ENCODE measurements at regions not wholly inside any gene's neighbourhood (a gene's known extent, or its start where the extent isn't known, plus 50 kb on each side); places are given as distances from the start of the nearest gene placed in this dataset.
"Not testable (repeated sequence)": the region's sequence is repeated elsewhere in the genome, so short reads cannot be mapped to it uniquely, and the experiment has no call there.

GRCh38 chr15:38115121-38115520, 137.5 kb upstream of the SPRED1 start:
- no peak for DNase-seq (ENCODE audit: low read depth in 2 of 3, low spot score in 2 of 3)

DNA sequence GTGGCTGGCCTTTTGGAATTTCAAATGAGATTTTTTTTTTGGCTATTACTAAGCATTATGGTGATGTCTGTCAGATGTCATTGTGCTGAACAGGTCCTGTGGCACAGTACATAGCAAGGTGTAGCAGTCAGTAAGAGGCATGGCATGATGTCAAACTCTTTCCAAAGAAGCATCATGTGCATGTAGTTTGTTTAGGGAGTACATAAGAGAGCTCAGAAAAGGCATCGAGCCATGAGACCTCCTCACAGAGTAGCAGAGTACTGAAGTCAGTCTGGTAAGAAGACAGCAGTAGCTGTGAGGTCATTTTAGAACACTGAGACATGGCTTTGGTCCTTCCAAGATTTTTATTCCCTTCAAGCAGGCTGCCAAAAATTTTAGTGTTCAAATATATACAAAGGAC, 134.9 kb upstream of the SPRED1 start:
- DNase-seq (ENCODE audit: low read depth in 2 of 3, low spot score in 2 of 3): no peak

- not testable (repeated sequence) for DNase-seq (ENCODE audit: low read depth in 2 of 3, low spot score in 2 of 3)
Observed at GRCh38 chr15:38119865-38120264, 132.8 kb upstream of the SPRED1 start.

GRCh38 chr15:38127306-38127771, 125.3 kb upstream of the SPRED1 start:
- DNase-seq (ENCODE audit: low read depth in 2 of 3, low spot score in 2 of 3): peak in 2 of 3 donors; percentile 4 to 5

DNA sequence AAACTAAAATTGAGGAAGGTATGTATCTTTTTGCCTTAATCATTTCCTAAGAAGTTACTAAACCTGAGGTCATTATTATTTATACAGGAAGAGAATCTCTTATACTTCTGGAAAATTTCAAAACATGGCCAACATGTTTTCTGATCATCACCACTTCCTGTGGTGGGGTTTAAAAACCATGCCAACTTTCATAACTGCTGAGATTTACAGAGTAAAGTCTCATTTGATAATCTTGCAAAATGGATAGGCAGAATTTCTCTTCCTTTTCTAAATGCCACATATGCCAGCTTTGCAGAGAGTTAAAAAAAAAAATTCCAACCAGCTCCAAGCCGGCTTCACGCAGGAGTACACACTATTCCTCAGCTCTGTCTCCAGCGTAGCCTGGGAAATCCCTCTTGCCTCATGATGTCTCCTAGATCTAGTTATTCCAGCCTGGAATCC, 124.3 kb upstream of the SPRED1 start:
- DNase-seq (ENCODE audit: low read depth in 2 of 3, low spot score in 2 of 3): peak in 1 of 3 donors; percentile 22

DNA sequence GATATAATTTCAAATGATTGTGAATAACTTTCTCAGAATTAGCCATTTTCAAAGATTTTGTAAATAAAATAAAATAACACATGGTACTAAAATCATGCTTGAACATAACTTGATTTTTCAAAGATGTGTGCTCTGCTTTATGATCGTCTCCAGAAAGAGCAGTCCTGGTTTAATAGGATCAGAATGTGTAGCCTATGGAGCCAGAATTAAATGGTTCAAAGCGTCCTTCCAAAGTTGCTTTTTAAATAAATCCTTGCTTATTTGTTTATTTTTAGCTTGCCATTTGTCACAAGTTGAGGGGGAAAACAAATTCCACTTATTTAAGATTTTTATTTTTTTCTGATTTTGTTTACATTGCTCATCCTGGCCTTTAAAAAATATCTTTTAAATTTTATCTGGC, 123.7 kb upstream of the SPRED1 start:
- no peak for DNase-seq (ENCODE audit: low read depth in 2 of 3, low spot score in 2 of 3)

DNA sequence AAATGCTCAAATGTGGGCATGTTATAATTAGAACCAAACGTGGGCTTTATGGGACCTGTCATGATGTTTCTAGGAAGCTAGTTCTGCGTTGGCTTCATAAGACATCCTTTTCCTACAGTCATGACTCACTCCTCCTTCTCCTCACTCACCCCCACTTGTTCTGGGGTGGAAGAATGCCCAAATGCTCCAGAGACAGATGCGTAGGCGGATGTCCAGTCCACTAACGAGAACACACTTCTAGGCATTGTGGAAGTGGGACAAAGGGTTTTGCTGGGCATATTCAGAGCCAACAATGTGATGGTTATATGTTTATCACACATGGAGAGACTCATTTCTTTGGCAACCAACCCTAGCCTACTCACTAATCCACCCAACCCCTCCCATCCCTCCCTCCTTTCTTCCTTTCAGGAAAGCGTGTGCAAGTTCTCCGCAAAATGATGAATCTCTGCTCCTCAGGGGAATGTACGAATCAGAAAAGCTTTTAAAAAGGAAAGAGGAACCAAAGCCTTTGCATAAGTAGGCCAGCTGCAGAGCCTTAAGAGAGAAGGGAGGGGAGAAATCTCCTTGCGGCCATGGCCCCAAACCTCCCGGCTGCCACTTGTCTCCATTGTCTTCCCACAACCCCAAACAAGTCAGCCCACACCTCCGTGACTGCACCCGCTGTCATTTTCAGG, 123.0 kb upstream of the SPRED1 start:
- DNase-seq (ENCODE audit: low read depth in 2 of 3, low spot score in 2 of 3): peak in 2 of 3 donors; percentile 20 to 43

- no peak for DNase-seq (ENCODE audit: low read depth in 2 of 3, low spot score in 2 of 3)
Observed at GRCh38 chr15:38130205-38130567, 122.5 kb upstream of the SPRED1 start.

DNA sequence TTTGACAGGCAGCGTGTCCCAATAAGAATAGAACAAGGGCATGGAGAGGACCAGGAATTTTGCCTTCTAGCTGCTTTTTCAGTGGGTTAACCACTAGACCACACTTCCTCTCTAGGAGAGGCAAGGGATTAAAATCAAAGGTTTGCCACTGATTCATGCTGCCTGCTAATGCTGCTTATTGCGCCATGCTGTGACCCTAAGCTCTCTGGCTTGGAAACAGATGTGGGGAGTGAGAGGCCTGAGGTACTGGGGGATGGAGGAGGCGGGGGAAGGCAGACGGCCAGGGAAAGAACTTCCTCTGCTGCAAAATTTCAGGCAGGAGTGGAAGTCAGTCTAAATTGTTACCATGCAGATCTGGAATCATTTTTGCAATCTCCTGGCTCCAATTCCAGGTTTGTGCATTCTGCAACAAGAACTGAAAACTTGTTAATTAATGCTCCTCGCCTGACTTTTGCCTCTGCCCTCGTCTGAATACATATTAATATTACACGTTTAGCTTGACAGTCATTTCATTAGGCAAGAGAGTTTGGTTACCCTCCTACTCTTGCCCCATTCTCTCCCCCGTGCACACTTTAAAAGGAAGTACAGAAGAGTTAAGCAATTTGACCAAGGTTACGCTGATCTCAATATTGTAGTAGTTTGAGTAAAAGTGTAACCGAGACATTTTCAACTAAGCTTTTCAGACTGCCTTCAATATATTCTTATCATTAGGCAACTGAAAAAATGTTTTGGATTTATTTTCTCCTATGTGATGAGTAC, 121.7 kb upstream of the SPRED1 start:
- DNase-seq (ENCODE audit: low read depth in 2 of 3, low spot score in 2 of 3): no peak

- DNase-seq (ENCODE audit: low read depth in 2 of 3, low spot score in 2 of 3): peak in 2 of 3 donors; percentile 11 to 48
Observed at GRCh38 chr15:38134252-38134651, 118.4 kb upstream of the SPRED1 start.

GRCh38 chr15:38142195-38142594, 110.4 kb upstream of the SPRED1 start:
- not testable (repeated sequence) for DNase-seq (ENCODE audit: low read depth in 2 of 3, low spot score in 2 of 3)

GRCh38 chr15:38144921-38145320, 107.7 kb upstream of the SPRED1 start:
- no peak for DNase-seq (ENCODE audit: low read depth in 2 of 3, low spot score in 2 of 3)

- no peak for DNase-seq (ENCODE audit: low read depth in 2 of 3, low spot score in 2 of 3)
Observed at GRCh38 chr15:38145651-38146111, 107.0 kb upstream of the SPRED1 start.

GRCh38 chr15:38147246-38147645, 105.4 kb upstream of the SPRED1 start:
- DNase-seq (ENCODE audit: low read depth in 2 of 3, low spot score in 2 of 3): no peak

- DNase-seq (ENCODE audit: low read depth in 2 of 3, low spot score in 2 of 3): no peak
Observed at GRCh38 chr15:38148471-38148870, 104.2 kb upstream of the SPRED1 start.

- no peak for DNase-seq (ENCODE audit: low read depth in 2 of 3, low spot score in 2 of 3)
Observed at GRCh38 chr15:38149315-38149714, 103.3 kb upstream of the SPRED1 start.

DNA sequence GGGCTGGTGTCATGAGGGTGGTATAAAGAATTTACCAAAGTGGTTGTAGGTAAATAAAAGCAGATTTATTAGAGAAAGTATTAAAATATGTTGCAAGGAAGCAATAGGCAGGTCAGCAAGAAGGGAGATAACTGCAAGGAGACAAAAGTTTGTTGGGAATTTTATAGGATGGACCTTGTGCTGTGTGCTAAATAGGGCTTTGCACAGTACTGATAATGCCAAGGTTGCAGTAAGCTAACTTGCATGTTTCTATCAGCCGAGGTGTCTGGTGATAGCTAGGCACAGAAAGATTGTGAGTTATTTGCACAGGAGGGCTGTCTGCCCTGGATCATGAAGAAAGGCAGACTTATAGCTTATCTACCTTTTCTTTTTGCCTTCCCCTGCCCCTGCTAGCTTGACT, 102.5 kb upstream of the SPRED1 start:
- no peak for DNase-seq (ENCODE audit: low read depth in 2 of 3, low spot score in 2 of 3)

GRCh38 chr15:38150794-38151193, 101.8 kb upstream of the SPRED1 start:
- no peak for DNase-seq (ENCODE audit: low read depth in 2 of 3, low spot score in 2 of 3)

- peak in 1 of 3 donors; percentile 5 for DNase-seq (ENCODE audit: low read depth in 2 of 3, low spot score in 2 of 3)
Observed at GRCh38 chr15:38153781-38154180, 98.9 kb upstream of the SPRED1 start.

DNA sequence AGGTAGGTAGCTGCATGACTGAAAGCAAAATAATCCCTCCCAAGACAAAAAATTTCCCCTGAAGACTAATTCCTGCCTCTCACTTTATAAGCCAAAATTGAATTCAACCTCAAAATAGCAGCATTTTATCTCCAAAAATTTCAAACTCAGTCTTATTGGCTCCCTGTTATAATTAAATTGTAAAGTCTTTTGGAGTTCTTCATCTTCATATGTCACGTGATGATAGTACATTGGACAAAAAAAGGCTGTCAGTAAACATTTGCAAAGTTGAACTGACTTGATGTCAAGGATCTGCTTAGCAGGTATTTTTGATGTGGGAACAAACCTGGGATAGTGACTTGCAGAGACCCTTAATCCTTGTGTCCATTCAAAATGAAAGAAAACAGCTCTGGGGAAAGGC, 98.4 kb upstream of the SPRED1 start:
- no peak for DNase-seq (ENCODE audit: low read depth in 2 of 3, low spot score in 2 of 3)

DNA sequence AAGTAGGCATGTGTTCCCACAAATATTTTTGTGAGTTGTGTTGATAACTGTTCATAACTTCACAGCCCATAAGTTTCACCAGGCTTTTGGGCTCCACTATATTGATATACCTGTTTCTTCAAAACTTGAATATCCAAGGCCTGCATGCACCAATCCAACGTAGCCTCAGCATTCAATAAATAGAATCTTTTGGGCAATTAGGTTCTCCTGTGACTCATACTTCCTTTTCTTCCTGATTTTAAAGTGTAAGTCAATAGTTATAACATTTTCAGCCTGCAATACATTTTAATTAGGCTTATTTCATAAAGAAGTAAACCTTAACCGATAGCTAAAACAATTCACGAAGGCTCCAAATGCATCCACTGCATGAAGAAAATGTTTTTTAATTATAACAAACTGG, 97.8 kb upstream of the SPRED1 start:
- no peak for DNase-seq (ENCODE audit: low read depth in 2 of 3, low spot score in 2 of 3)

- DNase-seq (ENCODE audit: low read depth in 2 of 3, low spot score in 2 of 3): no peak
Observed at GRCh38 chr15:38163658-38164057, 89.0 kb upstream of the SPRED1 start.
